ENCODE measurements at regions not wholly inside any gene's neighbourhood (a gene's known extent, or its start where the extent isn't known, plus 50 kb on each side); places are given as distances from the start of the nearest gene placed in this dataset.

DNA sequence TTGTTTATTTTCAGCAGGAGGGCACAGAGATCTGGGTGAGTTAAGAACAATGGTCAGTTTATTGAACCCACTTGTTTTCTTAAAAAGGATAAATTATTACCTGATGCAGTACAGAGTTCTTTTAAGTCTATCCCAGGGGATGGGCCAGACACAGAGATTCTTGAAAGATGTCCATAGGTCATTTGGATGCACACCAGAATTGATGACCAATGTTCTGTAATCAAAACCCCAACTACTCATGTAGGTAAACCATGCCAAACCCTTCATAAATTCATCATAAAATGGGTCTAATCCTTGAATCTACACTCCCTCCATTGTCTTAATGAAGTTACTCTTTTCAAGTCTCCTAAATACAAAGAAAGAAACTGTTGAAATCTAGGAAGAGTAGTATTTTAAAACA lies 273.0 kb upstream of the COL8A1 start:
- DNase-seq: no peak

DNA sequence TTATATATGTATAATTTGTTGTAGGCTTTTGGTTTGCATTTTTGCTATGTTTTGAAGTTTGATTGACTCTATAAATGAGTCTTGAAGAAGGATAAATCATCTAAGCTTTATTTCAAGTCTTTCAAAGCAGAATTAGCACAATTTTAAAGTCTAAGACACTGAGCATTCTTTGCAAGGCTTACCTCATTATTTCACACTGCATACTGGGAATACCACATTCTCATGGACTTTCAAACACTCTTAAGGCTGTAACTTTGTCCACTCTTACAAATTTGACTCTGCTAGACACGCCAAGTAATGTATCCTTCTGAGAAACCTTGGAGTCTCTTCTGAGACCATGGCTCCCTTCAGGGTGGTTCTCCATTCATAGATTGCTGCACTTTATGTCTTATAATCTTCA lies 281.3 kb upstream of the COL8A1 start:
- no peak for DNase-seq

DNA sequence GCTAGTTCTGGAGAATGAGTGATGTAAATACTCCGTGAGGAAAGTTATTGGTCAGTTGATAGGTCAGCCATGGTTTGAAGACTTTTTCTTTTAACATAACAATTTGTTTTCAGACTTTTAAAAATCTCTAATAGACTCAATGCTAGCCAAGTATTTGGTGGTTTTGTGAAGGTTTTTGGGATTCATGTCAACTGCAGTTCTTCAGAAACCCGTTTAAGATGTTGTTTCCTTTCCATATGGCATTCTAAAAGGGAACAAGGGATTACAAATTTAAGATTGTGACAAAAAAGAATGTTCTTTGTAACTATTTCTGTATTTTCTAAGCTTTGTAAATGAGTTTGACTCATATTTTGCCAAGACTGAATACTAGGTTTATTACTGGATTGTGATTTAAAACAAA lies 281.7 kb upstream of the COL8A1 start:
- DNase-seq: no peak

DNA sequence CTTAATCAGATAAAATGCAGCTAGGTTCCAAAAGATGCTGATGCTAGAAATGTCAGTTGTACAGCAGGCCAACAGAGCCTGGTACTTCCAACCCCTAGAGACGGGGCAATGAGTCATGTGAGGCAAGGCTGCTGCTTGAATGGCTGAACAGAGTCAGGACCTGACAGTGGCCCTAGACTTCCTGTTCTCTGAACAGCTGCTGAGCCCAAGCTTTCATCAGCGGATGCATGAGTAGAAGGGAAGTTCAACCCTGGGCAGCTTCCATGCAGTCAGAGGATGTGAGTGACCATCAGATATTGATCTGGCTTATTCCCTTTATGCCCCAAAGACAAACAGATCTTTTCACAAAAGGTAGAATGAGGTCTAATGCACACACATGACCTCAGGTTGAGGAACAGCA lies 282.9 kb upstream of the COL8A1 start:
- no peak for DNase-seq

DNA sequence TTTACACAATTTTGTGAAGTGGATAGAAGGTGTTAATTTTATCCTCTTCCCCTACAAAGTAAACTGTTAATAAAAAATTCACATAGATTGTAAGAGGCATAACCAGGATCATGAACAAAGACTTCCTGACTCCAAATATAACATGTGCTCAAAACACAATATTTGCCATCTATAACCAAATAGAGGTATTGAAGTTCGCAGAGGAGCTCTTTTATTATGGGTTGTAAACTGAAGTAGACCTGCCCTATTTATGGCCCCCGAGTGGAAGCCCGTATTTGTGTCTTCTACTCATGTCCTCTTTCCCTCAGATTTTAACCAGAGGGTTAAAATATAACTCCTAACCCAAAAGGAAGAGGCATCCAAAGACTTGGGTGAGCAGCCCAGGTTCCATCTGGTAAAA lies 285.6 kb upstream of the COL8A1 start:
- DNase-seq: no peak

DNA sequence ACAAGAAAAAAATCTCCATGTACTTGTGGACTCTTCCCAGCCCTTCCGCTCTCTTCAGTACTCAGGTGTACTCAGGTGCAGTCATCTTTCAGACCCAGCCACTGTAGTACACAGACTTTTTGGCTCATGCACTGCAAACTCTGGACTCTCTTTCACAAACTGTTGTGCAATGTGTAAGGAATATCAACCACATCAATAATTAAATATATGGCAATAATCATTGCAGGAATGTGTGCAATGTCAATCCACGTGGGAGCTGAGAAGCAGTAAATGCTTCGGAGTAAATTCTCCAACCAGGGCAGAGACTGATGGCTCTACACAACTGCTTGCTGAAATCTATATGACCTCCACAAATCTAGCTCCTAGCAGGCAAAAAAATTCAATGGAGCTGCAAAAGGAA lies 287.3 kb upstream of the COL8A1 start:
- no peak for DNase-seq

DNA sequence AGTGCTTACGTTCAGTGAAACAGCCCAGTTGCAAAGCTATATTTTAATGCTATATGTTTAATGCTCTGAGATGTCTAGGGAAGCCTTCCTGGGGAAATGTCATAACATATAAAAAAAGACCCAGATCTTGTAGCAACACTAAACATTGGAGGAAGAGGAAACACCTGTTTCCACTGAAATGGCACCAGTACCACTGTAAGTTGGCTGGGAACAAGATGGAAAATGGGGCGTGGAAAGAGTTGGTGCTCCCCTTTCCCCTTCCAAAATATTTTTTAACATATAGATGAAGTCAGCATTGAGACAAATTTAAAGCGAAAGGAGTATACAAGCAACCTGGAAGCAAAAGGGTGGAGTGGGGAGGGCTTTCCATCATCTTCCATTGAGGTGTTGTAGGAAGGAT lies 289.9 kb upstream of the COL8A1 start:
- no peak for DNase-seq

DNA sequence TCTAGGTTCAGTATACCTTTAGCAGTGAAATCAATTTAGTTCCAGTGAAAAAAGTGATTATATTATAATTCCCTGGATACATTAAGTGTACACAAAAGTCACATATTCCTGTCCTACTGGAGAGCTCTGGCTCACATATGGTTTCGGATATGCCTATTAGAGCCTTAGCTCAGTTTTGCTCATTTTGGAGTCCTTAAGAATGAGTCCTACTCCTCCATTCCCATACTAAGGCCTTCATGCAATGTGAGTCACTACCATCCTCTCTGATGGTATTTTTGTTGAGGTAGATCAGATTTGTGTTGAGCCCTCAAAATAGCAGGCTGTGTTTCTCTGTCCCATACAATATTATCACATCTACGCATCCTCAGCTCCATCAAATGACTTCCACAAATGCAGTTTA lies 294.2 kb upstream of the COL8A1 start:
- DNase-seq: no peak

DNA sequence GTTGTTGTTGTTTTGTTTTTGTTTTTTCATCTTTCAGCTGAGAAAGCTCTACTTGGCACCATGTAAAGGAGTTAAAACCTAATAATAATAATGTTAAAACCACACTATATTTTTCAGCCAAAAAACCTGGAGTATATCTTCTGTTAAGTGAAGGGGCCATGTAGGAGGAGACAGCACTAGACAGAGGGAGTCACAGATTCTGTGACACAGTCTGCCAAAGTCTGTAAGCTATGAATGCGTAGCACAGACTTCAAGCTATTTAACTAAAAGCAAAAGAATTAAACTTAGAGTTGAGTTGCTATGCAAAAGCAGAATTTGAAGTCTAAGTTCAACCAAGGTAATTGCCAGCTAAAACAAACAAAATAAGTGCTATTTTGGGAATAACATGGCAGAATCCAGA lies 296.0 kb upstream of the COL8A1 start:
- no peak for DNase-seq

DNA sequence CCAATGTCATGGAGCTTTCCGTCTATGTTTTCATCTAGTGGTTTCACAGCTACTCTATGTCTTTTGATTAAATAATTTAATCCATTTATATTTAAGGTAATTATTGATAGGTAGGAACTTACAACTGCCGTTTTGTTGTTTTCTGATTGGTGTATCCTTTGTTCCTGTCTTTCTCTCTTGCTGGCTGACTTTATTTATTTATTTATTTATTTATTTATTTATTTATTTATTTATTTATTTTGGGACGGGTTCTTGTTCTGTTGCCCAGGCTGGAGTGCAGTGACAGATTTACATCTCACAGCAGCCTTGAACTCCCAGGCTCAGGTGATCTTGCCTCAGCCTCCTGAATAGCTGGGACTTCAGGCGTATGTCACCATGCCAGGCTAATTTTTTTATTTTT lies 299.2 kb upstream of the COL8A1 start:
- DNase-seq: no peak

DNA sequence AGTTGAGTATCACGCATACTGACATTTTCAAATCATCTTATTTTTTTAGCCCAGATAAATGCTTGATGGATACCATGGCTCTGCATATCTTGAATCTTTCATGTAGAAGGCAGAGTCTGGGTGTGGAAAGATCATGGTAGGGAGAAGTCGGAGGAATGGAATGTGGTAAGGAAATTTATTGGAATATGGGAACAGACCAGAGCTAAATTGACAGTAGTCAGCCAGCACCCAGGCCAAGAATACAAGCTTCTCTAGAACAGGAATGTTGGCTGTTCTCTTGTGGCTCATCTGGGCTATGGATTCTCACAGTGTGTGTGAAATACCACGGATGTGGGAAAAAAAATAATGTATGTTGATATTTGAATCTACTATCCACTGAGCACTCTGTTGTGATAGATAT lies 305.7 kb upstream of the COL8A1 start:
- DNase-seq: no peak

DNA sequence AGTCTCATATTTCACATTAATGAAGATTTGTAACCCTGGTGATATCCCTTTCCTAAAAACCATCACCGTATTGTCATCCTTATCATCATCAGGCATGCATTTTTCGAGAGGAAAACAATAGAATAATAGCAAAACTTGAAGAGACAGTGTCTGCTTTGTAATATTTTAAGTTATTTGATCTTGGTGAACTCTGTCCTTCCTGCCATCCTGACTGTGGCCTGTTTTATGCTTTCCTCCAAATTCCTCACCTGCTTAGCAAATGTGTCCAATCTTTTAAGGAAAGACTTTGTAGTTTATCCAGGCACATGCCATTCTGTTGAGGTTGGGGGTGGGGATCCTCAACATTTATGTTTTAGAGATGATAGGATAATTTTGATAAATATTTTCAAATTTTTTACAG lies 306.1 kb upstream of the COL8A1 start:
- DNase-seq: no peak

DNA sequence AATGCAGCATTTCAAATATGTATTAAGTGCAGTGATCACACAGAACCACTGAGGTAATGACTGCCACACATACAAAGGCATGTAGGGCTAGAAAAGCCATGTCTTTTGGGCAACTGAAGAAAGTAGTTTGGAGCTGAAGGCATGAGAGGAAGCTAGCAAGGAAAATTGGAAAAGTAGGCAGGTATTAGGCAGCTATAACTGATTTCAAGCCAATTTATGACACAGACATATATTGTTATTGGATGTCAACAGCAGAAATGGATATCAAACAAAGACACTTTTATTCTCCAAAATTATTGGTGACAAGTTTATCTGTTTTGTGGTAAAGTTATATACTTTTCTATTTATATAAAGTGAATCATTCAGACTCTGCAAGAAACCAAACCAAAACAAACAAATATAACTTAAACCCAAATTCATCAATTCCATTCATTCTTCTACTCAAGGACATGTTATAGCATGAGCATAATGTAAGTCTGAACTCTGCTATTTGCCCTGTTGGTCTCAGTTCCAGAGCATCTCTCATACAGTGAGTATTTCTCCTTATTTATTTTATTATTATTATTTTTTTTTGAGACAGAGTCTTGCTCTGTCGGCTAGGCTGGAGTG lies 307.4 kb upstream of the COL8A1 start:
- no peak for DNase-seq

DNA sequence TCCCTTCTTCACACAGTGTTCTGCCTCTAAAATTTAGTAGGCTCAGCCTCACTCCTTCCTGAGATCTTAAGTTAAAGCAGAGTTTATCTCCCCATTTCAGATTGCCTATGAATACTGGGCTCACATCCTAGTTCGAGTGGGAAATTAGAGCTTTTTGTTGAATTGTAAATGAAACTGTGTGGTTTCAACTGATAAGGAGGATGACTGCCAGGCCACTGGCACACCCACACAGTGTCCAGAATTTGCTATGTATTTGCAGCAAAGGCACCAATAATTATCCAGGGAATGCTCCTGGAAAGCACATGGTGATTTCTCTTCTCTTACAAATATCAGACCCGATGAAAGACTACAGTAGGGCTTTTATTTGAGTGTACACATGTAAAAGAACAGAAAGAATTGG lies 308.1 kb upstream of the COL8A1 start:
- DNase-seq: no peak

DNA sequence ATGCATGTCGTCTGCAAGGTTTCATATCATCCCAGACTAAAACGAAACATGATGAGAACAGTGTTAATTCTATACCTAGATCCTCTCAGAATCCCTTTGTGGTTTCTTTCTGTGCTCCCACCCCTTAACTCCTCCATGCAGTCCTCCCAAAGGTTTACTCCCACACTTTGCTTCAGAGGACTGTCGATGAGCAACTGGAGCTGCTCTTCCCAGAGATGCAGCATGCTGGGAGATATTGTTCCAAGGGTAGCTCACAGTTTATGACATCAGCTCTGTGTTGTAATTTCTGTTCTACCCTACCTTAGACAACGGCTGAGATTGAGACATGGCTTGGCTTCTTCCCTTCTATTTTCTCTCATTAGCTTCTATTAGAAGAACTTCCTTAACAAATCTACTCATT lies 313.0 kb upstream of the COL8A1 start:
- no peak for DNase-seq

DNA sequence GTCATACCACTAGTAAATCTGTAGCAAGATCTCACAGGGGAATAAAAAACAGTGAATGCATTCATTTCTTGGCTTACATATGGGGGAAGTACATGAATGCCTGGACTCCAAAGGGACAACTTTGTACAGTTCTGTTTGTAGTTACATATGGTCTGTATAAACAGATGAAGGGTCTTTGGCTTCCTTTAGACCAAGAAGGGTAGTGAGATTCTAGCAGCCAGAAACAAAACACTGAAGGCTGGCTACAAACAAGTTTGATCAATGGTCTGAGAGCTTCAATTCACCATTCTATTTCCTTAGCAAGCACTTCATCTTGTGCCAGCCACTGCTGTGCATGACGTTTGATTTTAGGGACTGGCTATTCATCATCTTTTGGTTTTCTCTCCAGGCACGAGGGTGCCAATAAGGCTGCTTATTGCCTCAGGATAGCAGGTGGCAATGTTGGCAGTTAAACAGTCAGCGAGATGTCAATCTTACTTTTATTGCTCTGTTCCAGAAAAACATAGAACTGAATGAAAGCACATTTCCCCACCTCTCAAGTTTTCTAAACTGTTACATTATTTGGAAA lies 313.7 kb upstream of the COL8A1 start:
- no peak for DNase-seq

DNA sequence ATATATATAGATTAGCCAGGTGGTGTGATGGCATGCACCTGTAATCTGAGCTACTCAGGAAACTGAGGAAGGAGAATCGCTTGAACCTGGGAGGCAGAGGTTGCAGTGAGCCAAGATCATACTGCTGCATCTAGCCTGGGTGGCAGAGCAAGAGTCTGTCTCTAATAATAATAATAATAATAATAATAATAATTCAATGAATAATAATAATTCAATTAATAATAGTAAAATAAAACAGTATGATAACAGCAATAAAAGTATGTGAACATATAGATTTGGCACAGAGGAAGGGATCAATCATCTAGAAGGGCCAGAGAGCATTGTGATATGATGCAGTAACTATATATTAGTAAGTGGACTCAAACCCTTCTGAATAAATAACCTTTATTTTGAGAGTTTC lies 314.5 kb upstream of the COL8A1 start:
- no peak for DNase-seq

DNA sequence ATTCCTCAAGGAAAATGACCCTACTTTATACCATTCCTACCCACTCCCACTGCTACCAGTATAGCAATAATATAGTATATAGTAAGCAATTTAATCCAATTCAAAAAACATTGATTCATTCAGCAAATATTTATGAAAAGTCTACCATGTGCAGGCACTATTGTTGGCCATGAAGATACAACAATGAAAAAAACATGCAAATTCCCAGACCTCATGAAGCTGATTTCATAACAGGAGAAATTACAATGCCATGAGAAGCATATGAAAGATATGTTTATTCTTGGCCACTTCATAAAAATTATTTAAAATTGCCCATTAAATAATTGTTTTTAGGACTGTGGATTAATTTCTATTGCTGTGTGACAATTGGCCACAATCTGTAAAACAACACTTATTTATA lies 315.8 kb upstream of the COL8A1 start:
- DNase-seq: no peak

DNA sequence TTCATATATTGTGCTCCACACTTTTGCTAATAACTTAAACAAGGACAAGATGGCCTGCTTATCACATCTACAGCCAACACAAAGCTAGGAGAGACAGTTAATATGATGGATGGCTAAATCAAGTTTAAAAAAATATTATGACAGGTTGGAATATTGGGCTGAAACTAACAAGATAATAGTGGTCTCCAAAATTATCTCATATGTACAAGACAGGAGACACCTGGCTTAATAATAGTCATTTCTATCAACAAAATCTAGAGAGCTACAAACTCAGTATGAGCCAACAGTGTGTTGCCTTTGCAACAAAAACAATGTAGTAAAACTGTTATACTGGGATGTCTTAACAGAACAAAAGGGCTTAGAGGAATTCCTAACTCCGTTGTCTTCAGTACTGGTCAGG lies 317.1 kb upstream of the COL8A1 start:
- DNase-seq: no peak

DNA sequence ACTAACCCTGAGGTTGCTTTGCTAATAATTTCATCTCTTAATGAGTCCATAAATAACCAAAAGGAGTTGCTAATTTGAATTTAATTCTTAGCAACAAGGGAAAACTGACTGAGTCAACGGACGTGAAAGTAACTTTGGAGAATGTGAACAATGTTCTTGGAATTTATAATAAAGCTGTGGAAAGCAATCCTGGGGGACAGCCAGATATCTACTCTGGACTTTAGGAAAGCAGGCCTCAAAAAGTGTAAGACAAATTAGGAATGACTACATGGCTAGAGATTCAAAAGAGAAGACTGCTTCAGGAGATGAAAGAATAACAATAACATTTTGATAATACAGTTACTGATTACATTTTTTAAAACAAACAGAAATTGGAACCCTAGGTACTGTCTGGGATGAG lies 318.4 kb upstream of the COL8A1 start:
- no peak for DNase-seq

DNA sequence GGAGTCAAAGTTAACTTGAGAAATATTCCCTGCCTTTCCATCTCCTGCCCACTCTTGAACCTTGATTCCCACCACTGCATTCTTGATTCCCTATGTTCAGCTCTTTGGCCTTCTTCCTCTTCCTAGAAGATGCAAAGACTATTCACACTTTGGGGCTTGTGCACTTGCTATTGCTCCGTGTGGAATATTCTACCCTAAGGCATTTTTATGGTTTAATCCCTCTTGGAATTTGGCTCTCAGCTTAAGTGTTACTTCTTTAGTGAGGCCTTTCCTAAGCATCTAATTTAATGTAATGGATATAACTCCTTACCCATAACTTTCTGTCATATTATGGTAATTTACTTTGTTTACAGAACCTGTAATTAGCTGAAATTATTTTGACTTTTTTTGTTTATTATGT lies 318.9 kb upstream of the COL8A1 start:
- DNase-seq: no peak

DNA sequence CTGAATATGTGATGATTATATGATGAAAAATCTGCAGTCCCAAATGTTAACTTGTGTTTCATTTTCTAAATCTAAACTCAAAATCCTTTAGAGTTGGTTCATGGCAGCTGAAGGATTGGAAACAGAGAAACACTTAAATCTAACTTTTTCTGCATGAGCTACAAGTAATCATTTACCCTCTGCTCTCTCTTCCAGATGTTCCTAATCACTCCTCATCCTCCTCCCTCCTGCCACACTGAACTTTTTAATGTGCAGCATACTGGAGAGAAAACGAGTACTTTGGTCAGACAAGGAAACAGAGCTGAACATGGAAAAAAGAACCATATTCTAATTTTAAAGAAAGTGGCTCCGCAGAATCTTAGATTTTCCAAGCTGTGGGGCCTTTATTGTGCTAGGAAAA lies 321.2 kb upstream of the COL8A1 start:
- DNase-seq: no peak

DNA sequence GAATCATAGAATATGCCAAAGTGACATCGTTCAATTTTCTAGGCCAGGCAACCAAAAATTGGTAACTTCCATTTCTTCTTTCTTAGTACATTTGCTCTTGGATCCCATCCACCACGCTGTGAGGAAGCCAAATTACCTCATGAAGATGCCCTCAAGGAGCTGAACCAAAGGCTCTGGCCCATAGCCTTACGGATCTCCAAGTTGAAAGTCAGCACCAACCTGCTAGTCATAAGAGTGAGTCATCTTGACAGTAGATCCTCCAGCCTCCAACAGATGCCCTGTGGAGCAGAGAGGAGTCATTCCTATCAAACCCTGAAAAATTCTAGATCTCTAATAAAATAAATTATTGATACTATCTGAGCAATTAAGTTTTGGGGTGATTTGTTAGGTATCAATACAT lies 322.5 kb upstream of the COL8A1 start:
- no peak for DNase-seq

DNA sequence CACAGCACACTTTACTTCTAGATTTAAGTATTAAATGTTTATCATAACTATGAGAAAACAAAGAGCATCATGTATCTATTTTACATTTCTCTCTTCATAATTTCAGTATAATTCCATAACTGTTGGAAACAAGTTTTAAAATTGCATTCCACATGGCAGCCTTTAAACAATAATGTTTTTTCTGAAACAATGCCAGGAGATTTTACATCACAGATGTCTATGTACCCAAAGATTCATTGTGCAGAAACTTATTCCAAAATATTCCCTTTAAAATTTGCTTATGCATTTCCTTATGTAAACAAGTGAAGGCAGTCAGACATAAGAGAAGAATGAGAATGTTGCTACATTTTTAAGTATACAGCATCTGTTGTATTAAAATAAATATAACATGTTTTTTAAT lies 324.9 kb upstream of the COL8A1 start:
- no peak for DNase-seq

DNA sequence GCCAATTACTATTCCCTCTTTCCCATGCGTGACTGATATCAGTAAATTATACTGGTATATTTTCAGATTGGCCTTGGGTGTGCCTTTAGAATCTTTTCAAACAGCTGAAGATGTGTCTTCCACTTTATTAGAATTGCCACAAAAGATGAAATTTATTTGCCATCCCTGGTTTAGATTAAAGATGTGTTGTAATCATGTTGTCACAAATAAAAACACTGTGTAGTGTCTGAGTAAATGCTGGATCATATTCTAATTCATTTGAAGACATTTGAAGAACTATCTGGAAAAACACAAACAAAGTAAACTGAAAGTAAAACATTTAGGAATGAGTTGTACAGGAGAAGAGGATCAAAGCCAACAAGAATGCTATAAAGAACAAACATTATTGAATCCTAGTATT lies 339.7 kb upstream of the COL8A1 start:
- DNase-seq: no peak

DNA sequence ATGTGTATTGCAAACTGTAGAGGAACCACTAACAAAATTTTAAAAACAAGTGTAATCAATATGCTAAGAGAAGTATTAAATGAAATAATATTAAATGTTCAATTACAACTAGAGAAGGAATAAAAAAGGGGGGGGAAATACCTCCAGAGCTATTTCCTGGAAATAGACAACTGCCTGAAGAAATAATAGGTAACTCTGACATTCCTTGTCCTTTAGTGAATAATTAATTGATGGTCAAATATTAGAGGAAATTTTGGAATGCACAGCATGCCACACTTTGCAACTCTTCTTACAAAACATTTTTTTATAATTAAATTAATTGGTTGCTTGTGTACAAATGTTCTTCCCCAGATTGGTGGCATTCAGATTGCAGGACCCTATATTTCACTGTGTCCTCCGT lies 342.6 kb upstream of the COL8A1 start:
- DNase-seq: no peak

All from AML-193 (cell line).